Motor neuron (in vitro differentiated cells): ENCODE measurements at regions not wholly inside any gene's neighbourhood (a gene's known extent, or its start where the extent isn't known, plus 50 kb on each side); places are given as distances from the start of the nearest gene placed in this dataset.

Experiments
- ATAC-seq, 8 experiments: fragments of 200-7000 bp; cut with Tn5 transposase; replicated peaks in 6 of 8; 2 replicates each; pipeline ENCODE4 v1.8.0; 2021; ENCODE audit warnings: mild to moderate bottlenecking in 8 of 8, moderate library complexity in 8 of 8
- H3K27ac ChIP-seq, 2 donors: fragments of 250-450 bp; sonication (Bioruptor Pico); 2 replicates each; pipeline ENCODE4 v1.9.0; 2021; ENCODE audit warnings: antibody characterized with exemption in 2 of 2, mild to moderate bottlenecking in 2 of 2, moderate library complexity in 1 of 2
- H3K4me1 ChIP-seq, 2 donors: fragments of 250-450 bp; sonication (Bioruptor Pico); replicated peaks in 1 of 2; 2 replicates each; pipeline ENCODE4 v1.6.1; 2021; ENCODE audit warnings: antibody characterized with exemption in 2 of 2, mild to moderate bottlenecking in 2 of 2, moderate library complexity in 1 of 2
- H3K4me3 ChIP-seq, 5 donors: fragments of 250-450 bp; sonication (Bioruptor Pico); 2 replicates each; pipeline ENCODE4 v1.9.0; 2021; ENCODE audit warnings: antibody characterized with exemption in 5 of 5, mild to moderate bottlenecking in 5 of 5, moderate library complexity in 4 of 5
- WGBS, 10 experiments: fragments of 450-650 bp; shearing (Covaris generic); methylation state at CpG; one replicate each; pipeline ENCODE4 v1.0.0; 2022; 5-methylcytosine and 5-hydroxymethylcytosine counted together
- in situ Hi-C, 9 experiments: fragments of 400-800 bp; cut with MboI; loops; one replicate each; pipeline ENCODE4 v1.15.0; 2021; ENCODE audit warnings: low sequenced_read_pairs in 9 of 9, low pct_unique_long_range_greater_than_20kb in 2 of 9; ENCODE audit not compliant: unreplicated experiment in 9 of 9

GRCh38 chr1:38239258-38239835 is 192.8 kb upstream of the POU3F1 start:
- peak in 3 of 8 experiments; percentile 53 to 77 (median 70) for ATAC-seq
- in situ Hi-C loops: loop anchor here in 1 of 9 experiments (25.0 kb wide), 1 partner anchor 177 kb away; no protein-coding TSS in a partner anchor
- Histone ChIP-seq H3K27ac (no peak overlapping the region), H3K4me1 (peaks cover 23 to 34% of the 10 kb centered on the region in 2 donors), H3K4me3 (no peak overlapping the region)
- 40 to 100% (median 72%) methylated on average over 1 to 3 of the region's 8 CpGs; no CpG with 5 or more reads in 2 of the 10 experiments for WGBS, 10 experiments

DNA sequence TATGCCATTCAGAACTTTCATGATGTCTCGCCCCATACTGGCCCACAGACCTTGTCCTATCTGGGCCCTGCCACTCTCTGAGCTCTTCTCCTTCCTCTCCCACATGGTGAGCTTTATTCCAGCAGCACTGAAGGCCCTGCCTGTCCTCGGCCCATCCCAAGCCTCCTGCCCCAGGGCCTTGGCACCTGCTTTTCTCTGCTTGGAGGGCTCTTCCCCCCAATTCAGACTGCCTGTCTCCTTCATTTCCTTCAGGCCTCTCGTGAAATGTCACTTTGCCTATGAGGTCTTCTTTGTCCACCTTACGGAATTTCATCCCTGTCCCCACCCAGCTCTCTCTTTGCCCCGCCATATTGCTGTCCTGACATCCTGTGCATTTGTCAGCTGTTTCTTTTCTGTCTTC is 191.7 kb upstream of the POU3F1 start:
- Histone ChIP-seq H3K4me1 (peaks cover 23 to 29% of the 10 kb centered on the region in 2 donors), H3K4me3 (no peak overlapping the region), H3K27ac (no peak overlapping the region)
- in situ Hi-C loops: loop anchor here in 1 of 9 experiments (25.0 kb wide), 1 partner anchor 176 kb away; no protein-coding TSS in a partner anchor
- 5 to 100% (median 75%) methylated on average over 2 to 5 of the region's 5 CpGs; no CpG with 5 or more reads in 1 of the 10 experiments for WGBS, 10 experiments
- ATAC-seq: no peak

DNA sequence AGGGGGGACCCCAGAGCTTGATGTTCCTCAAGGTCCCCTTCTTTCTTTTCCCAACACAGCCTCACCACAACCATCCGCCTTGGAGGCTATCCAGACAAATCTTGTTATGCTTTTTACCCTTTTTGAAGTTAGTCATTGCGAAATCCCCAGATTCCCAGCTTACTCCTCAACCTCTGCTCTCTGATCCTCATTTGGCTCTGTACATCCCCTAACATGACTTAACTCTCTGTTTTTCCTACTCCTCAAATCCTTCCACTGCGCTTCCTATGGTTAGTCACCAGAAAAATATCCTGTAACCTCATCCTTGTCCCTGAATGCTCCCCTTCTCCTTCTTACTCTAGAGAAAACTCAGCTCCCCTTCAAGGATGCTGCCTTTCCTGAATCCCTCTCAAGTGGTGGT is 189.1 kb upstream of the POU3F1 start:
- Histone ChIP-seq H3K4me1 (peaks cover 5 to 9% of the 10 kb centered on the region in 2 donors), H3K4me3 (no peak overlapping the region), H3K27ac (no peak overlapping the region)
- 11 to 100% (median 67%) methylated on average over 1 to 3 of the region's 3 CpGs; no CpG with 5 or more reads in 1 of the 10 experiments for WGBS, 10 experiments
- in situ Hi-C loops: loop anchor here in 1 of 9 experiments (25.0 kb wide), 1 partner anchor 173 kb away; no protein-coding TSS in a partner anchor
- no peak for ATAC-seq

GRCh38 chr1:38231941-38232340 is 185.3 kb upstream of the POU3F1 start:
- Histone ChIP-seq H3K4me3 (no peak overlapping the region), H3K27ac (no peak overlapping the region), H3K4me1 (no peaks in the 10 kb centered on the region)
- in situ Hi-C loops: loop anchor here in 1 of 9 experiments (25.0 kb wide), 1 partner anchor 170 kb away; no protein-coding TSS in a partner anchor
- ATAC-seq: no peak
- WGBS, 10 experiments: 20 to 83% (median 60%) methylated on average over 1 of the region's 1 CpG; no CpG with 5 or more reads in 4 of the 10 experiments

GRCh38 chr1:38228718-38229117 is 182.1 kb upstream of the POU3F1 start:
- no peak for ATAC-seq
- Histone ChIP-seq H3K27ac (no peak overlapping the region), H3K4me1 (no peaks in the 10 kb centered on the region), H3K4me3 (no peak overlapping the region)
- WGBS, 10 experiments: 0 to 100% (median 68%) methylated on average over 1 to 3 of the region's 3 CpGs
- in situ Hi-C loops: loop anchor here in 1 of 9 experiments (25.0 kb wide), 1 partner anchor 166 kb away; no protein-coding TSS in a partner anchor

DNA sequence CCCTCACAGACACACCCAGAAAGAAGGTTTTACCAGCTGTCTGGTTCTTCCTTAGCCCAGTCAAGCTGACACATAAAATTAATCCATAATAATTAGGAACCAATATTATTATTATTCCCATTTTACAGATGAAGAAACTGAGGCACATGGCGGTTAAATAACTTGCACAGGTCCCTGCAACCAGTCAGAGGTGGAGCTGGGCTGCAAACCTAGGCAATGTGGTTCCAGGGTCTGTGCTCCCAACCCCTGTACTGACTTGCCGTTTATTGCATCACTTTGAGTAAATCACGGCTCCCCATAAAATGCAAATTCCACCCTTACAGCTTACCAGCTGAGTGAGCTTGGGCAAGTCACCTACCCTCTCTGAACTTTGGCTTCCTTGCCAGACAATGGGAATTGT is 179.2 kb upstream of the POU3F1 start:
- in situ Hi-C loops: loop anchor here in 1 of 9 experiments (25.0 kb wide), 1 partner anchor 163 kb away; no protein-coding TSS in a partner anchor
- Histone ChIP-seq H3K27ac (no peak overlapping the region), H3K4me3 (no peak overlapping the region), H3K4me1 (peaks cover 0 to 15% of the 10 kb centered on the region in 2 donors)
- no peak for ATAC-seq
- whole genome bisulfite sequencing, 10 experiments: 20 to 90% (median 76%) methylated on average over 1 to 3 of the region's 3 CpGs; no CpG with 5 or more reads in 2 of the 10 experiments

GRCh38 chr1:38223391-38223790 is 176.8 kb upstream of the POU3F1 start:
- Histone ChIP-seq H3K4me1 (peaks cover 0 to 15% of the 10 kb centered on the region in 2 donors), H3K27ac (no peak overlapping the region), H3K4me3 (no peak overlapping the region)
- in situ Hi-C loops: loop anchor here in 1 of 9 experiments (25.0 kb wide), 1 partner anchor 589 kb away; no protein-coding TSS in a partner anchor
- ATAC-seq: no peak

- H3K4me3 ChIP-seq: no peak overlapping the region
- H3K4me1 ChIP-seq: peaks cover 0 to 15% of the 10 kb centered on the region in 2 donors
- in situ Hi-C loops: loop anchor here in 1 of 9 experiments (25.0 kb wide), 1 partner anchor 589 kb away; no protein-coding TSS in a partner anchor
- no peak for ATAC-seq
- no peak overlapping the region for H3K27ac ChIP-seq
- WGBS, 10 experiments: 81 to 100% (median 92%) methylated on average over 2 of the region's 2 CpGs; no CpG with 5 or more reads in 4 of the 10 experiments
These were observed 176.3 kb upstream of the POU3F1 start for GRCh38 chr1:38222891-38223290.

DNA sequence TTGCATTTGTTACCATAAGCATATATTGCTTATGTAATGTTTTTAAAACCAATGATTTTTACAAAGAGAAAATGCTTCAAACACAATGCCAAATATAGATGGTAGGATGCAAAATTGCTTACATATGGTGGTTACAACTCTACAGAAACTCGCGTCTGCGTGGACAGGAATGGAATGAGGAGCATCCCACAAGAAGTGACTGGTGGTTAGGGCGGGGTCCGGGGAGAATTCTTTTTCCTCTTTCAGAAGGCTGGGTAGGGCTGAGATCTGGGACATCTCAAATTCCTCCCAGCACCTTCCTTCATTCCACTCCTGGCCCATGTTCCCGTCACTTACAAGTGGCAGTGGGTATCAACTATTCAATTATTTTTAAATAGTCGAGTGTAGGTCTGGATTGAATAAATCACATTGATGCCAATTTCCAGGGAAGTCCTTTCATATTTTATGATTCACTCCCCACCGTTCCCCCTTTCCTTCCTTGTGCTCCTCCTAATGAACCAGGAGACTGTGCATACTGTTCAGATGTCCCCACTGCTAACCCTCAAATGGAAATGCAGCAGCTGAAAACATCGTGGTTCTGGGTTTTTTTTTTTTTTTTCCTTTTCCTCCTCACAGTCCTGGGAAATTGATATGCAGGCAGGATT is 174.5 kb upstream of the POU3F1 start:
- no peak overlapping the region for H3K27ac ChIP-seq
- peak in 4 of 8 experiments; percentile 20 to 87 (median 60) for ATAC-seq
- no peak overlapping the region for H3K4me3 ChIP-seq
- WGBS, 10 experiments: 0 to 79% (median 46%) methylated on average over 1 to 9 of the region's 9 CpGs; no CpG with 5 or more reads in 2 of the 10 experiments
- in situ Hi-C loops: loop anchor here in 1 of 9 experiments (25.0 kb wide), 1 partner anchor 591 kb away; no protein-coding TSS in a partner anchor
- H3K4me1 ChIP-seq: peaks cover 0 to 20% of the 10 kb centered on the region in 2 donors

DNA sequence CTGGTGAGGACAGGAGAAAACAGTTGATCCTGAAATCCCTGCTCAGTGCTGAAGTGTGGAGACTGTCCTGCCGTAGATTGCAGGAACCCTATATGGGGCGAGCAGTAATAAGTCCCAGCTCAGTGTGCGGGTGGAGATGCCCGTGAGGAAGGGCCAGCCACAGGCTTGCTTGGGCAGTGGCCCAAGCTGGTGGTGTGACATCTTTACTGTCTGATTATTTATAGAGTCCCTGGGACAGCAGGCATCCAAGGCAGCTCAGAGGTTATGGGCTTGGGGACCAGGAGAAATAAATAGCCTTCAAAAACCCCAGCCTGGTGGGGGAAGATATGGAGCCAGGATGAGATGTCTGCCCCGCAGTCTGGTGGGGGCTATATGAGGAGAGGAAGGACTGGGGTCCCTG is 170.7 kb upstream of the POU3F1 start:
- H3K27ac ChIP-seq: no peak overlapping the region
- no peak overlapping the region for H3K4me3 ChIP-seq
- in situ Hi-C loops: loop anchor here in 1 of 9 experiments (25.0 kb wide), 1 partner anchor 595 kb away; no protein-coding TSS in a partner anchor
- peak in 3 of 8 experiments; percentile 19 to 42 (median 28) for ATAC-seq
- peaks cover 0 to 27% of the 10 kb centered on the region in 2 donors for H3K4me1 ChIP-seq
- WGBS, 10 experiments: 0 to 90% (median 80%) methylated on average over 1 to 4 of the region's 5 CpGs; no CpG with 5 or more reads in 5 of the 10 experiments

DNA sequence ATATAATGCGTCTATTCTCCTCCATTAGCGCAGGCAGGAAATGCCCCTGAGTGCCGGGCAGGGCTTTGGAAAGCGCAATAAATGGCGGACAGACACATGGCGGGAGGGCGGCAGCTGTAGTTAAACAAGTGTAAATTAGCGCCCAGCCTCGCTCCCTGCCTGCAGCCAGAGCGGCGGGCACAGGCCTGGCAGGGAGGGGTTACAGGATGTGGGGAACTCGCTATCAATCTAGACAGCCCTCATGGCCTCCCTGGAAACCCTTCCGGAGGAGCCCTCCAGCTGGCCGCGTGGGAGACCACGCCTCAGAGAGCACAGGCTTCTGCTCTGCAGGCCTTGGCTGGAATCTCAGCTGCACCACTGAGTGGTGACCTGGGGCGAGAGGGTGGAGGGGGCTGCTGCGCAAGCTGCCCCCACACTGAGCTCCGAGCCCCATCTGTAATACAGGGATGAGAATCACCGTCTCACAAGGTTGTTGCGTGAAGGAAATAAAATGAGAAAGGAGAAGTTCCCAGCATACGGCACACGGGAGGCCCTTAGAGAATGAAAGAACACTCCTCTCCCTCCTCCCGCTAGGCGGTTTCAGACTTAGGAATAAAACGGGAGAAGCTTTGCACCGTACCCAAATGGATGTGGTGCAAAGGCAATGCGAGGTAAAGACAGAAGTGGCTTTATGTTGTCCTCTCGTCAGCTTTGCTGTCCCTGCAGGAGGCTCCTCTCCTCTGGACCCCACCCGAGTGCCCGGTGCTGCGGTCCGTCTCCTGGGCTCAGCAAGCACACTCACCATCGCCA is 167.2 kb upstream of the POU3F1 start:
- ATAC-seq: peak in 6 of 8 experiments; percentile 41 to 85 (median 81)
- H3K4me1 ChIP-seq: peaks cover 0 to 18% of the 10 kb centered on the region in 2 donors
- WGBS, 10 experiments: 39 to 95% (median 78%) methylated on average over 1 to 27 of the region's 34 CpGs; no CpG with 5 or more reads in 1 of the 10 experiments
- H3K4me3 ChIP-seq: no peak overlapping the region
- in situ Hi-C loops: loop anchor here in 1 of 9 experiments (25.0 kb wide), 1 partner anchor 598 kb away; no protein-coding TSS in a partner anchor
- peak overlapping the region in 1 of 2 donors; percentile 54 for H3K27ac ChIP-seq

- Histone ChIP-seq H3K4me1 (peaks cover 0 to 13% of the 10 kb centered on the region in 2 donors), H3K27ac (no peak overlapping the region), H3K4me3 (no peak overlapping the region)
- 7 to 100% (median 94%) methylated on average over 1 of the region's 1 CpG for WGBS, 10 experiments
- in situ Hi-C loops: loop anchor here in 1 of 9 experiments (25.0 kb wide), 1 partner anchor 601 kb away; no protein-coding TSS in a partner anchor
- no peak for ATAC-seq
These were observed 164.2 kb upstream of the POU3F1 start for GRCh38 chr1:38210895-38211177.
